ENCODE measurements at regions not wholly inside any gene's neighbourhood (a gene's known extent, or its start where the extent isn't known, plus 50 kb on each side); places are given as distances from the start of the nearest gene placed in this dataset.

DNA sequence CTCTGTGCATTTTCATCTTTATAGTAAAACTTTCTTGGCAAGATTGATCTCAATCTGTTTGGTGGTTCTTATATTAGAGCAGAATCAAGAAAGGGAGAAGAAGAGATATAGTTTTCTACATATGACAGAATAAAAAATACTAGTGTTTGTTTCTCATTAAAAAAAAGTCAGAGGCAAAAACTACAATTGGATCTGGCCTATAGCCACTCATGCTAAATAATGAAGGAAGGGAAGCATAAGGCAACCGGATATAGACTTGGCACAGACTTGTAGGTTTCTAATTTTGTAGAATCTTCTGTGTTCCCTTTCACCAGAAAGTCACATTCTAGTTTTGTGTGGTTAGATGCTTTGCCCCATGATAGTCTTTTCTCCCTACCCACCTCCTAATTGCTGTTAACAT is 306.2 kb downstream of the PIK3R1 start (continued):
- TF ChIP-seq ZNF655 (CRISPR knock-in tag; IDR thresholded peaks at IDR 0.05): no peak
- no peak for TF ChIP-seq TAF15 (IDR thresholded peaks at IDR 0.05; ENCODE audit: low read depth, low read length)
- no peak for TF ChIP-seq TGIF2 (CRISPR knock-in tag; IDR thresholded peaks at IDR 0.05)
- no peak for TF ChIP-seq PBX2 (CRISPR knock-in tag; IDR thresholded peaks at IDR 0.05; ENCODE audit: low read depth)
- TF ChIP-seq PBX2 (tag; conservative IDR thresholded peaks at IDR 0.05; ENCODE audit: low read depth): no peak
- no peak for TF ChIP-seq ARHGAP35 (IDR thresholded peaks at IDR 0.05; ENCODE audit: partially characterized antibody)

DNA sequence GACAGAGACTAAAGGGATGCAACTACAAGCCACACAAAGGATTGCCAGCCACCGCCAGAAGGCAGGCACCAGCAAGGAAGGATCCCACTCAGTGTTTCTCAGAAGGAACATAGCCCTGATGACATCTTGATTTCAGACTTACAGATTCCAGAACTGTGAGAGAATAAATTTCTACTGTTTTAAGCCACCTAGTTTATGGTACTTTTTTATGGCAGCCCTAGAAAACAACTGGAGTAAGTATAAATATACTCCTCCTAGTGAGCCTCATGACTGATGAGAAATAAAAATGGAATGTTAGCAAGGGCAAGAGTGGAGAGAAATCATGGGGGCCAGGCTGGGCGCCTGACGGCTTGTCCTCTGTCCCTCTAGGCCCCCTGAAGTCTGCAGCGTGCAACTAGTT is 307.3 kb downstream of the PIK3R1 start:
- TF ChIP-seq HDAC3 (IDR thresholded peaks at IDR 0.05; ENCODE audit: borderline replicate concordance, partially characterized antibody) (no peak), ZNF551 (CRISPR knock-in tag; IDR thresholded peaks at IDR 0.05) (no peak), ZNF311 (CRISPR knock-in tag; IDR thresholded peaks at IDR 0.05) (no peak), CREBBP (IDR thresholded peaks at IDR 0.05; ENCODE audit: low read depth, low read length) (no peak), ZNF263 (CRISPR knock-in tag; IDR thresholded peaks at IDR 0.05; ENCODE audit: borderline replicate concordance) (no peak), EWSR1 (IDR thresholded peaks at IDR 0.05; ENCODE audit: borderline replicate concordance, low read depth, partially characterized antibody) (no peak)
- TF ChIP-seq, protein P1, sequence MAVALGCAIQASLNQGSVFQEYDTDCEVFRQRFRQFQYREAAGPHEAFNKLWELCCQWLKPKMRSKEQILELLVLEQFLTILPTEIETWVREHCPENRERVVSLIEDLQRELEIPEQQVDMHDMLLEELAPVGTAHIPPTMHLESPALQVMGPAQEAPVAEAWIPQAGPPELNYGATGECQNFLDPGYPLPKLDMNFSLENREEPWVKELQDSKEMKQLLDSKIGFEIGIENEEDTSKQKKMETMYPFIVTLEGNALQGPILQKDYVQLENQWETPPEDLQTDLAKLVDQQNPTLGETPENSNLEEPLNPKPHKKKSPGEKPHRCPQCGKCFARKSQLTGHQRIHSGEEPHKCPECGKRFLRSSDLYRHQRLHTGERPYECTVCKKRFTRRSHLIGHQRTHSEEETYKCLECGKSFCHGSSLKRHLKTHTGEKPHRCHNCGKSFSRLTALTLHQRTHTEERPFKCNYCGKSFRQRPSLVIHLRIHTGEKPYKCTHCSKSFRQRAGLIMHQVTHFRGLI (CRISPR knock-in tag; IDR thresholded peaks at IDR 0.05): no peak
- Histone ChIP-seq H3K79me2 (ENCODE audit: control insufficient read depth, insufficient read depth, low read length) (no peaks in the 10 kb centered on the region), H3K9me3 (replicated peaks; ENCODE audit: control insufficient read depth, insufficient read depth, low read depth, low read length) (no peaks in the 10 kb centered on the region), H3K4me1 (replicated peaks in 1 of 2; ENCODE audit: control insufficient read depth in 2 of 2, insufficient read depth in 2 of 2, low read length in 2 of 2) (no peaks in the 10 kb centered on the region), H3K9me1 (ENCODE audit: control insufficient read depth, insufficient read depth, low read length) (no peaks in the 10 kb centered on the region), H3K27me3 (ENCODE audit: control insufficient read depth in 2 of 2, insufficient read depth in 2 of 2, low read length in 2 of 2) (peaks cover 0 to 5% of the 10 kb centered on the region in 2 experiments; a peak in 2 of 5 replicates), H3K4me2 (ENCODE audit: insufficient read depth, low read length) (no peak overlapping the region), H3K4me3 (no peak overlapping the region), H4K20me1 (replicated peaks; ENCODE audit: control insufficient read depth, insufficient read depth, low read length) (no peaks in the 10 kb centered on the region), H3K27ac (ENCODE audit: extremely low read depth, low read depth, low read length) (no peak overlapping the region), H2AFZ (ENCODE audit: low read depth, low read length) (peak overlapping the region; percentile 40; the same call in 1 of the 2 replicates), H3K9ac (ENCODE audit: insufficient read depth in 1 of 2, low read depth in 2 of 2, low read length in 2 of 2) (no peak overlapping the region), H3K36me3 (ENCODE audit: control insufficient read depth, insufficient read depth, low read length) (no peaks in the 10 kb centered on the region)
- DNase-seq (ENCODE audit: extremely low read depth in 1 of 4, low spot score in 3 of 4) (no peak), FAIRE-seq (no peak), ATAC-seq (no peak)
- BruUV-seq (replicated peaks): no TSS peak
- CTCF ChIA-PET (ENCODE audit: low intra/inter-chr PET ratio): no interaction called here
- intact Hi-C loops (cut with micrococcal nuclease): no loop called here
- in situ Hi-C loops (cut with MboI): no loop called here
- POLR2A ChIA-PET: interaction anchor here (0.9 to 1.6 kb wide), 2 partner anchors 17 to 66 kb away, joined by 5 read pairs; no protein-coding TSS in a partner anchor
- WGBS (ENCODE audit: insufficient coverage, low coverage, missing lambda C conversion rate): 13% methylated on average over 4 of the region's 4 CpGs

Measured in K562 (cell line).